NCI-H345 treated with DMSO at 0.1 percent for 48 hours (cell line): ENCODE measurements at regions not wholly inside any gene's neighbourhood (a gene's known extent, or its start where the extent isn't known, plus 50 kb on each side); places are given as distances from the start of the nearest gene placed in this dataset.

Experiments
- DNase-seq: peaks from one replicate; lab custom pipeline; 2025; ENCODE audit not compliant: unreplicated experiment; lab: John Stamatoyannopoulos, UW

- no peak for DNase-seq
These were observed 80.2 kb upstream of the GPC1 start for GRCh38 chr2:240355001-240355891.

GRCh38 chr2:240355962-240356361, 79.5 kb upstream of the GPC1 start:
- DNase-seq, result no peak

GRCh38 chr2:240356700-240357640, 78.5 kb upstream of the GPC1 start:
- no peak for DNase-seq

- no peak for DNase-seq
These were observed 77.8 kb upstream of the GPC1 start for GRCh38 chr2:240357641-240358012.

- peak; percentile 28 for DNase-seq
These were observed 77.4 kb upstream of the GPC1 start for GRCh38 chr2:240358080-240358479.

GRCh38 chr2:240358821-240359397, 76.6 kb upstream of the GPC1 start:
- no peak for DNase-seq

- DNase-seq, result no peak
These were observed 75.8 kb upstream of the GPC1 start for GRCh38 chr2:240359695-240360094.

- no peak for DNase-seq
These were observed 74.6 kb upstream of the GPC1 start for GRCh38 chr2:240360645-240361475.

- no peak for DNase-seq
These were observed 73.2 kb upstream of the GPC1 start for GRCh38 chr2:240362216-240362755.

GRCh38 chr2:240362826-240363745, 72.4 kb upstream of the GPC1 start:
- DNase-seq, result no peak

GRCh38 chr2:240363746-240364581, 71.5 kb upstream of the GPC1 start:
- no peak for DNase-seq

- no peak for DNase-seq
These were observed 70.9 kb upstream of the GPC1 start for GRCh38 chr2:240364582-240364960.

- DNase-seq, result no peak
These were observed 70.3 kb upstream of the GPC1 start for GRCh38 chr2:240364961-240365775.

- DNase-seq, result no peak
These were observed 69.4 kb upstream of the GPC1 start for GRCh38 chr2:240365971-240366471.

- DNase-seq, result no peak
These were observed 68.6 kb upstream of the GPC1 start for GRCh38 chr2:240366901-240367300.

- DNase-seq, result no peak
These were observed 67.7 kb upstream of the GPC1 start for GRCh38 chr2:240367721-240368120.

GRCh38 chr2:240368781-240369331, 66.6 kb upstream of the GPC1 start:
- DNase-seq, result no peak
